Naive thymus-derived CD8-positive, alpha-beta T cell (primary cell): ENCODE measurements at regions not wholly inside any gene's neighbourhood (a gene's known extent, or its start where the extent isn't known, plus 50 kb on each side); places are given as distances from the start of the nearest gene placed in this dataset.
A peak's percentile ranks its signal among the peaks of the same experiment; 100 is the strongest.

ENCODE experiments used
- ATAC-seq, 2 donors: fragments of 150-1000 bp; cut with Tn5 transposase in 1 of 2; sonication (Bioruptor Pico), chemical (Tn5 transposase) in 1 of 2; 1 replicate in 1 of 2; 2 replicates in 1 of 2; pipeline ENCODE4 v1.10.0; 2021; ENCODE audit warnings: mild to moderate bottlenecking in 2 of 2, moderate library complexity in 2 of 2
- POLR2A ChIA-PET: fragments of 350-600 bp; sonication (Branson Sonifier 250); formaldehyde crosslinking; loops from one replicate; lab custom pipeline; 2021; ENCODE audit warnings: antibody characterized with exemption; lab: Charles Lee
- DNase-seq, 10 donors: peaks; one replicate each; pipeline versions ENCODE4 v3.0.0 to v3.0.0-alpha.2; 2020 to 2022
- H3K27ac Mint-ChIP-seq, 10 donors: one replicate each; pipeline ENCODE4 v1.8.0; 2020 to 2022; ENCODE audit warnings: mild to moderate bottlenecking in 10 of 10, mixed read lengths in 10 of 10, moderate library complexity in 4 of 10, inconsistent platforms in 1 of 10
- H3K27me3 Mint-ChIP-seq, 5 donors: one replicate each; pipeline ENCODE4 v1.8.0; 2021 to 2022; ENCODE audit warnings: mixed read lengths in 5 of 5
- H3K36me3 Mint-ChIP-seq, 3 donors: one replicate each; pipeline ENCODE4 v1.8.0; 2020 to 2022; ENCODE audit warnings: mixed read lengths in 3 of 3, mild to moderate bottlenecking in 2 of 3, inconsistent platforms in 1 of 3
- H3K4me1 Mint-ChIP-seq, 4 donors: one replicate each; pipeline ENCODE4 v1.8.0; 2021 to 2022; ENCODE audit warnings: mixed read lengths in 4 of 4
- H3K4me3 Mint-ChIP-seq, 10 donors: one replicate each; pipeline ENCODE4 v1.8.0; 2020 to 2022; ENCODE audit warnings: mild to moderate bottlenecking in 10 of 10, mixed read lengths in 10 of 10, moderate library complexity in 6 of 10, inconsistent platforms in 1 of 10
- H3K9me3 Mint-ChIP-seq, 9 donors: one replicate each; pipeline ENCODE4 v1.8.0; 2020 to 2022; ENCODE audit warnings: mixed read lengths in 9 of 9, mild to moderate bottlenecking in 3 of 9, inconsistent platforms in 1 of 9, moderate library complexity in 1 of 9

DNA sequence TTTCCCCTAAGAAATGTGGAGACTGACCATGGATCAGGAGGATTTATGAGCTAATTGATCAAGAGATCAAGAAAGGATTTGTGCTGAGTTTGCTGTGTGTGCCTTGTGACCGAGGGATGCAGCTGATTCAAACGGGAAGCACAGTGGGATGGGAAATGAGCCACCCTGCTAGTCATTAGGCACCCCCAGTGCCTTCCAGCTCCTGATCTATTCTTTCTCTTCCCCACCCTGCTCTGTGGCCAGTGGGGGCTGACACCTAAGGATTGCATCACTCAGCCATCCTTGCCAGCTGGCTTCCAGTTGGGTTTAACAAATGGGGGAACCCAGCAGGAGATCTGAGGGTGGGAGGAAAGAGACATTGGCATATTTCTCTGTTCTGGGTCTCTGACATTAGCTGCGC lies 132.2 kb upstream of the CXCR4 start:
- peaks cover 0 to 3% (median 0%) of the 10 kb centered on the region in 9 donors for H3K9me3 Mint-ChIP-seq
- no peaks in the 10 kb centered on the region for H3K36me3 Mint-ChIP-seq
- H3K27me3 Mint-ChIP-seq = no peaks in the 10 kb centered on the region
- ATAC-seq = no peak
- POLR2A ChIA-PET = interaction anchor here (0.9 kb wide), 1 partner anchor 10 kb away, joined by 3 read pairs; no protein-coding TSS in a partner anchor
- H3K4me1 Mint-ChIP-seq = peaks cover 9 to 59% (median 26%) of the 10 kb centered on the region in 4 donors
- peak overlapping the region in 3 of 10 donors; percentile 13 to 60 (median 27) for H3K27ac Mint-ChIP-seq
- H3K4me3 Mint-ChIP-seq = no peak overlapping the region
- no peak for DNase-seq

DNA sequence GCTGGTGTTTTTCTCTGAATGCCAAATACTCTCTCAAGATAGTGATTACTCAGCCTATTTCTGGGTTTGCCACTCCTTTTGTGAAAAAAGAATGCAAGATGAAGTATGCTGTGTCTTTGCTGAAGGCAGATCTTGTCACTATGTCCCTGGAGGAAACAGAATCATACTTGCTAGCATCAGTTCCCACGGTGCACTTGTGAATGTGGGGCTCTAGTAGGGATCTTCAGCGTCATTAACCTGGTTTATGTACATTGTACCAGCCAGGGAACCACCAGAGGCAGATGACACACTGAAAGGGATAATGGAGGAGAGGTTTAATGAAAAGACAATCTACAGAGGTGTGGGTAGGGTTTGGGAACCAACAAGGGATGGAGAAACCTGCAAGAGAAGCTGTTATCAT lies 131.0 kb upstream of the CXCR4 start:
- no peak for ATAC-seq
- Mint-ChIP-seq H3K9me3 (peaks cover 0 to 3% (median 0%) of the 10 kb centered on the region in 9 donors), H3K27ac (peak overlapping the region in 7 of 10 donors; percentile 26 to 66 (median 53)), H3K4me1 (peaks cover 8 to 54% (median 22%) of the 10 kb centered on the region in 4 donors), H3K27me3 (no peaks in the 10 kb centered on the region), H3K4me3 (no peak overlapping the region), H3K36me3 (no peaks in the 10 kb centered on the region)
- no peak for DNase-seq
- POLR2A ChIA-PET = interaction anchor here (1.4 to 1.6 kb wide), 2 partner anchors 10 to 112 kb away, joined by 3 read pairs; no protein-coding TSS in a partner anchor

DNA sequence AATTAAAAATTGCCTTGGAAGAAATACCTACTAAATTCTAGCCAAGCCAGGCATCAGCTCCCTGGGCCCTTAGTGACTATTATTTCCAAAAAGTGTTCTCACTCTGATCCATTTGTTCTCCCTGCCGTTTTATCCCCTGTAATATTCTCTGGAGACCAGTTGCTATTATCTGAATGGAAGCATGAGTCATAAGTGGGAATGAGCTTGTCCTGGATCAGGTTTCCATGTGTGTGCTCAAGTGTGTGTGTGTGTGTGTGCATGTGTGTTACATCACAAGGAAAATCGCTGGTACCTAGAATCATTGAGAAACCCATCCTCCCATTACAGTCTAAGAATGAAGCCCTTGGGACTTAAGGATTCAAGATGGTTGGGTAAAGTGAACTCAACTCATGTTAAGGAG lies 130.3 kb upstream of the CXCR4 start:
- H3K4me3 Mint-ChIP-seq = no peak overlapping the region
- peaks cover 0 to 3% (median 0%) of the 10 kb centered on the region in 9 donors for H3K9me3 Mint-ChIP-seq
- POLR2A ChIA-PET = interaction anchor here (0.6 to 1.6 kb wide), 3 partner anchors 9 to 193 kb away, joined by 3 to 4 read pairs (median 3); no protein-coding TSS in a partner anchor
- H3K36me3 Mint-ChIP-seq = no peaks in the 10 kb centered on the region
- peaks cover 8 to 54% (median 21%) of the 10 kb centered on the region in 4 donors for H3K4me1 Mint-ChIP-seq
- ATAC-seq (no peak), DNase-seq (no peak)
- peak overlapping the region in 3 of 10 donors; percentile 44 to 77 (median 48) for H3K27ac Mint-ChIP-seq
- no peaks in the 10 kb centered on the region for H3K27me3 Mint-ChIP-seq

DNA sequence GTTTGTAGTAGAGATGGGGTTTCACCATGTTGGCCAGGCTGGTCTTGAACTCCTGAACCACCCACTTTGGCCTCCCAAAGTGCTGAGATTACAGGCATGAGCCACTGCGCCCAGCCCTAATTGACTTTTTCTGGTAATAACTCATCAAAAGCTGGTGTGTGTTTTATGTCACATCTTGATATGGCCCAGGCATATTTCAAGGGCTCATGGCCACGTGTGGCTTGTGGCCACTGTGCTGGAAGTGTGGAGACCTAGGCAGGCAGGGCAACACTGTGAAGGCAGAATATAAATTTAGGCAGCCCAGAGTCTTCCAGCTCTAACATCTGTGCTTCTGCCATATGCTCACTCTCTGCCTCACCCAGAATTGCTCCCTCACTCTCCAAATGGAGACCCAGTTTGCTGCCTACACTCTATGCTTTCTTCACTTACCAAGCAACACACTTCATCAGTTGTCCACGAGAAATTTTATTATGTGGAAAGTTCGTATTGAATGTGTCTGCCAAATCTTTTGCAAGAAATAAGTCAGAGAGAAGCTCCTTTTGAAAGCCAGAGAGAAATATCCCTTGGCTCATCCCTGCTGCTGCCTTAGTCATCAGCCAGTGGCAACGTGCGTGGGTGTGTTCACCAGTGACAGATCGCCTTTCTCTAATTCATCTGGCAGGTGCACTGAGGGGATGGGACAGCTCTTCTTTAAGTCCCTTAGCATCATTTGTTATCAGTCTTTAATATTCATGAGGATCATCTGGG lies 129.4 kb upstream of the CXCR4 start:
- Mint-ChIP-seq H3K27me3 (no peaks in the 10 kb centered on the region), H3K4me1 (peaks cover 15 to 57% (median 26%) of the 10 kb centered on the region in 4 donors), H3K9me3 (peaks cover 0 to 3% (median 0%) of the 10 kb centered on the region in 9 donors), H3K4me3 (no peak overlapping the region), H3K36me3 (no peaks in the 10 kb centered on the region), H3K27ac (peak overlapping the region in 7 of 10 donors; percentile 4 to 78 (median 28))
- ATAC-seq (no peak), DNase-seq (no peak)
- POLR2A ChIA-PET = interaction anchor here (0.5 to 1.6 kb wide), 7 partner anchors 8 to 129 kb away, joined by 3 read pairs; no protein-coding TSS in a partner anchor

DNA sequence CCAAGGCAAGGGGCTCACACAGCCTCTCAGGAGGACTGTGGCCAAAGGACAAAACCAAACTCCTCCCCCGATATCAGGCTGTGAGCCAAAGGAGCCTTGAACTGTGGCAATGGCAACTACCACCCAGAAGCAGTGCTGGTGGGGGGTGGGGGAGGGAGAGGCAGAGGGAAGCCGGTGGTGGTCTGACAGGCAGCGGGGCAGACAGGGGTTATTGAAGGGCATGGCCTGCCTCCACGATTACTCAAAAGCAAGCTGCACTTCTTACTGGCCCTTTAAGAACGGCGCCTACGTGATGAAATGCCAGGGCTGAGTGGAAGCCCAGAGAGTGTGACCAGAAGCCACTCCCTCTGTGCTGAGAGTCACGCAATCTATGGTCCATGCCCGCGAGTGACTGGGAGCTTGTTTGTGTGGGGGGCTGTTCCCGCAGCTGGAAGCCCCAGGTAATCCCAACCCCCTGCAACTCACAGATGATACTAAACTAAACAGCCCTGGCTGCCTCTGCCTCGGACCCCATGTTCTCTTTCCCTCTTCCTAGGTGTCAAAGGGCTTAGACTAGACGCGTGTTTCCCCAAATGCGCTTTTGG lies 128.2 kb upstream of the CXCR4 start:
- Mint-ChIP-seq H3K4me1 (peaks cover 18 to 57% (median 27%) of the 10 kb centered on the region in 4 donors), H3K4me3 (no peak overlapping the region), H3K9me3 (peaks cover 0 to 3% (median 0%) of the 10 kb centered on the region in 9 donors), H3K36me3 (no peaks in the 10 kb centered on the region), H3K27ac (peak overlapping the region in 6 of 10 donors; percentile 1 to 77 (median 52)), H3K27me3 (no peaks in the 10 kb centered on the region)
- ATAC-seq (peak; percentile 12 to 15), DNase-seq (no peak)
- POLR2A ChIA-PET = interaction anchor here (1.0 to 1.7 kb wide), 5 partner anchors 8 to 130 kb away, joined by 3 to 5 read pairs (median 3); no protein-coding TSS in a partner anchor

DNA sequence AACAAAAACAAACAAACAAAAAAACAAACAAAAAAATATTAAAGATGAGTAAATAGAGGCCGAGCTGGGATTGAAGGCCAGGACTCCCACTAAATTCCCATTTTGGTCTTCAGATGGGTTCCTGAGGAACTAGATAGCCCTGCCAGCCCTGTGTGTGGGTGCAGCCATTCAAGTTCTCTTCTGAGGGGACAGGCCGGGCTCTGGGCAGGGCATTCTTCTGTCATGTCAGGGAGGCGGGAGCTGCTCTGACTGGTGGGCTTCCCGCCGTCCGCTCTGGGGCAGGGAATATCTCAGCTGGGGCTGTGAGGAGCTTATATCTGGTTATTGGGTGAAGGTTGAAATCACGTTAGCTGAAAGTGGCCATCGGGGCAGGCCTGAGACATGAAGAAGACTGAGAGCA lies 127.3 kb upstream of the CXCR4 start:
- Mint-ChIP-seq H3K27ac (peak overlapping the region in 8 of 10 donors; percentile 18 to 77 (median 67)), H3K27me3 (no peaks in the 10 kb centered on the region), H3K36me3 (no peaks in the 10 kb centered on the region), H3K9me3 (peaks cover 0 to 3% (median 0%) of the 10 kb centered on the region in 9 donors), H3K4me3 (no peak overlapping the region), H3K4me1 (peaks cover 21 to 60% (median 28%) of the 10 kb centered on the region in 4 donors)
- ATAC-seq (no peak), DNase-seq (no peak)
- POLR2A ChIA-PET = interaction anchor here (0.6 to 1.7 kb wide), 4 partner anchors 11 to 221 kb away, joined by 3 to 5 read pairs (median 3); no protein-coding TSS in a partner anchor

DNA sequence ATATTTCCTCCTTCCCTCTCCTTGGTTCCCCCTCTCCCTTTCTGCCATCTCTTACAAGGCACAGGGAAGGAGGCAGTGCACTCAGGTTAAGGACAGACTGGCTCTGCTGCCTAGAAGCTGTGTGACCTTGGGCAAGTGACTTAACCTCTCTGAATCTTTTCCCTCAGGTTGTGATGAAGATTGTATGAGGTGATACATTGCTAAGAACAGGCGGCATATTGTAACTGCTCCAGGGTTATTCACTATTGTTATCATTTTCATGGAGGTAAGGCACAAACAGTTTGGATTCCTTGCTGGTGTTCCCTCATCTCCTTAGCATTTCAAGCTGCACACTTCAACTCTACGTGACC lies 126.6 kb upstream of the CXCR4 start:
- peak overlapping the region in 8 of 10 donors; percentile 19 to 92 (median 72) for H3K27ac Mint-ChIP-seq
- no peak overlapping the region for H3K4me3 Mint-ChIP-seq
- no peak for ATAC-seq
- no peaks in the 10 kb centered on the region for H3K27me3 Mint-ChIP-seq
- no peak for DNase-seq
- H3K36me3 Mint-ChIP-seq = no peaks in the 10 kb centered on the region
- H3K4me1 Mint-ChIP-seq = peaks cover 22 to 66% (median 35%) of the 10 kb centered on the region in 4 donors
- POLR2A ChIA-PET = interaction anchor here (0.6 to 2.1 kb wide), 3 partner anchors 17 to 221 kb away, joined by 3 to 6 read pairs (median 5); no protein-coding TSS in a partner anchor
- H3K9me3 Mint-ChIP-seq = peaks cover 0 to 3% (median 0%) of the 10 kb centered on the region in 9 donors

DNA sequence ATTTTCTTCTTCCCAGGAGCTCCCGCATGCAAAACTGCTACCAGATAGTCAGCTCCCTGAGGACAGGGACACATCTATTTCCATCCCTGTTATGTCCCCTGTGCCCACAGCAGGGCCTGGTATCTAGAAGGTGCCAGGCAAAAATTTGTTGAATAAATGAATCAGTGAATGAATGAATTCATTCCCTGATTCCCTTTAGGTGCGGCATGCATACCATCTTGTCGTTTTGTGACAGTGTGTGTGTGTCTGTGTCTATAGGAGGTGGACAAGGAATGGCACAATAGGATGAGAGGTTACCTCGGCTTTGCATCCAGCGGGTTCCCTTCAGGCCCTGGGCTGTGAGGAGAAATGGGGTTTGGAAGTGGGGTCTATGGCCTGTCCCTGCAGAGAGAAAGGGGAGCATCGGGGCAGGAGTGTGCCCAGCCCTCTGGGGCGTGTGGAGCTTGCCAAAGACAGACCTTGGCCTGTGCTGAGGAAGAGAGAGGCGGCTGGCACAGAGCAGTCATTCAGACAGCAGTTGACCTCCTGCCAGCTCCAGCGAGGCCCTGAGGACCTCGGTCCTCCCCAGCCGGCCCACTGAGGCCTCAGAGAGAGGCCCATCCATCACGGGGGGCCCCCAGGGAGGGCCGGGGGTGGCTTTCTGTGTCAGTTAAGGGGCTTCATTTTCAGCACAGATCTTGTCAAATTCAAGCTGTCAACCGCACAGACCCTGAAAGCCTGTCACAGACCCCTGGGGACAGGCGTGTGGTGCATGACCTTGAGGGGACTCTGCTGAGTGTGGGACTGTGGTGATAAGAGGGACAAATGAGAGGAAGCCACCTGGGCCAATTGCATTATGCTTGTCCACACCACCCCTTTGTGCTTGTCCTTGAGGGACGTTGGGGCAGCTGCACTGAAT lies 125.9 kb upstream of the CXCR4 start:
- ATAC-seq = no peak
- H3K27me3 Mint-ChIP-seq = no peaks in the 10 kb centered on the region
- no peak for DNase-seq

DNA sequence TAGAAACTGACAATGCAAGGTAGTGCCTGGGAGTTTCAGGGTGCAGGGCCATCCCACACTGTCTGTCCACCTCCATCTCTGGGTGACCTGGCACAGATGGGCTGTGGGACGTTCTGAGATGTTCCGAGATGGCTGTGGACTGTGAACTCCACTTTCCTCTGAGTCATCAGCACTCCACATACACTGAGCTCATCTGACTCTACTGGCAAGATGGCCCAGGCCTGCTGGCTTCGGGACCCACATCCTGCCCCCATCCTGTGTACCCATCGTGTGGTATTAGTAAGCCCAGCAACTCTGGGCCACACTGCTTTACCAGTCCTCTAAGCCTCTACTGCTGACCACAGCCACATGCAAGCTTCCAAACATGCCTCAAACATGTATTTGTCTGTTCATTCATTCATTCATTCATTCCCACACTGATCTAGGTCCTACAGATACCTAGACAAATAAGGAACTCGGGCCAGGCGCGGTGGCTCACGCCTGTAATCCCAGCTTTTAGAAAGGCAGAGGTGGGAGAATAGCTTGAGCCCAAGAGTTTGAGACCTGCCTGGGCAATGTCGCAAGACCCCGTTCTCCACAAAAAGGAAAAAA lies 124.8 kb upstream of the CXCR4 start:
- Mint-ChIP-seq H3K27ac (peak overlapping the region; percentile 73 to 96 (median 91)), H3K27me3 (no peaks in the 10 kb centered on the region), H3K4me1 (peaks cover 28 to 78% (median 49%) of the 10 kb centered on the region in 4 donors), H3K36me3 (no peaks in the 10 kb centered on the region), H3K9me3 (peaks cover 0 to 5% (median 0%) of the 10 kb centered on the region in 9 donors), H3K4me3 (peak overlapping the region in 8 of 10 donors; percentile 12 to 68 (median 42))
- ATAC-seq = peak; percentile 27 to 46
- peak in 7 of 10 donors; percentile 16 to 72 (median 35) for DNase-seq
- POLR2A ChIA-PET = interaction anchor here (0.8 to 2.1 kb wide), 9 partner anchors 16 to 129 kb away, joined by 3 to 15 read pairs (median 4); partner anchors contain the start of gene CXCR4

More for the DNA sequence above, 125.9 kb upstream of the CXCR4 start:
- Mint-ChIP-seq H3K9me3 (peaks cover 0 to 5% (median 0%) of the 10 kb centered on the region in 9 donors), H3K4me1 (peaks cover 25 to 69% (median 39%) of the 10 kb centered on the region in 4 donors), H3K27ac (peak overlapping the region in 8 of 10 donors; percentile 19 to 96 (median 81)), H3K36me3 (no peaks in the 10 kb centered on the region), H3K4me3 (no peak overlapping the region)
- POLR2A ChIA-PET = interaction anchor here (0.8 to 2.1 kb wide), 5 partner anchors 17 to 125 kb away, joined by 3 to 15 read pairs (median 9); partner anchors contain the start of gene CXCR4

DNA sequence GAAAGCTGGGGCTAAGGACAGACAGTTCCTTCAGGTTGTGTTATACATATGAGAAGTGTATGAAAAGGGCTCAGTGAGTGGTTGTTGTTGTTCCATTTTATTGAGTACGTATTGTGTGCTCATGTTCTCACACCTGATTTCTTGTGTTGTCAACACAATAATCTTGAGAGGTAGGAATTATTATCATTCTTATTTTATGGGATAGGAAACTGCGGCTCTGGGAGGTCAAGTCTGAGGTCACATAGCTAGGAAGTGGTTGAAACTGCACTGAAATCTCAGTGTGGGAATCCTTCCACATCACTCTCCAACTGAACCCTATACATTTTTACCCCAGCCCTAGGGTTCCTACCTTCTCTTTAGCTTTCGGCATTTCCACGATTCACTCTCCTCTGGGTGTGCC lies 124.2 kb upstream of the CXCR4 start:
- DNase-seq = no peak
- Mint-ChIP-seq H3K4me3 (peak overlapping the region in 2 of 10 donors; percentile 16 to 41), H3K36me3 (no peaks in the 10 kb centered on the region), H3K9me3 (peaks cover 0 to 5% (median 0%) of the 10 kb centered on the region in 9 donors), H3K27ac (peak overlapping the region; percentile 73 to 96 (median 91)), H3K4me1 (peaks cover 30 to 82% (median 51%) of the 10 kb centered on the region in 4 donors), H3K27me3 (no peaks in the 10 kb centered on the region)
- ATAC-seq = no peak
- POLR2A ChIA-PET = interaction anchor here (0.9 to 2.0 kb wide), 6 partner anchors 22 to 128 kb away, joined by 3 to 15 read pairs (median 6); partner anchors contain the start of gene CXCR4

DNA sequence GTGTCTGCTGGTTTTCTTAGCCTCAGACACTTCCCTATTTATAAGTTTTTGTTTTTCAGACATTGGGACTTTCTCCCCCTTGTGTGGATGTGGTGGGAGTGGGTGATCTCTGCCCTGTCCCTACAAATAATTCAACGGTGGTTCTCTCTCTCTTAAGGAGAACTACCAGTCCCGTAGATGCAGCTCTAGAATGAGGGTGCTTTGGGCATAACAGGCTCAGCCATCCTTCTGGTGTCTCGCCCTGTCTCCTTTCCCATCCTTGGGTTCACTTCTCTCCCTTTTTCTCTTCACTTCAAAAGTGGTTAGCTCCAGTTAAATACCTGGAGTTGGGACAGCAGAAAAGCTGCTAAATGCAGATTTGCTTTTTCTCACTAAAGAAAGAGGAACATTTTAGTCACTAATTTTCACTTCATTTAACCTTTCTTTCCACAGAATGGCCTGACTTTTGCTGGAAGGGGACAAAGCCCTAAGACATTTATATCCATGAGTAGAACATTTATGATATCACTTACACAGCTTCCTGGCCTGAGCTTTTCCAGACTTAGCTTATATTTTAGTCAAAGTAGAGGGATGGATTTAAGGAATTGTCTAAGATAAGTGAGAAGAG lies 121.2 kb upstream of the CXCR4 start:
- POLR2A ChIA-PET = interaction anchor here (0.7 to 4.5 kb wide), 17 partner anchors 9 to 143 kb away, joined by 3 to 79 read pairs (median 6); partner anchors contain the start of gene CXCR4
- Mint-ChIP-seq H3K9me3 (peaks cover 0 to 5% (median 0%) of the 10 kb centered on the region in 9 donors), H3K27me3 (no peaks in the 10 kb centered on the region), H3K27ac (peak overlapping the region; percentile 87 to 96 (median 94)), H3K4me3 (peak overlapping the region in 8 of 10 donors; percentile 20 to 61 (median 39)), H3K4me1 (peaks cover 36 to 92% (median 58%) of the 10 kb centered on the region in 4 donors), H3K36me3 (no peaks in the 10 kb centered on the region)
- DNase-seq = peak in 4 of 10 donors; percentile 12 to 66 (median 36)
- ATAC-seq = no peak
